OCI-LY1 (cell line): ENCODE measurements at regions not wholly inside any gene's neighbourhood (a gene's known extent, or its start where the extent isn't known, plus 50 kb on each side); places are given as distances from the start of the nearest gene placed in this dataset.

Experiments
- CTCF ChIP-seq: fragments of 200-600 bp; sonication (generic), shearing (Covaris generic); IDR thresholded peaks from 2 replicates; pipeline ENCODE4 v1.5.1; 2017; ENCODE audit warnings: mild to moderate bottlenecking, antibody characterized with exemption, low read length, moderate library complexity, mixed read lengths
- EZH2 ChIP-seq: fragments of 200-600 bp; sonication (generic), shearing (Covaris generic); IDR thresholded peaks from 2 replicates; pipeline ENCODE4 v1.8.0; 2017; ENCODE audit warnings: borderline replicate concordance, mixed run types, mild to moderate bottlenecking, antibody characterized with exemption, low read length, moderate library complexity, mixed read lengths

DNA sequence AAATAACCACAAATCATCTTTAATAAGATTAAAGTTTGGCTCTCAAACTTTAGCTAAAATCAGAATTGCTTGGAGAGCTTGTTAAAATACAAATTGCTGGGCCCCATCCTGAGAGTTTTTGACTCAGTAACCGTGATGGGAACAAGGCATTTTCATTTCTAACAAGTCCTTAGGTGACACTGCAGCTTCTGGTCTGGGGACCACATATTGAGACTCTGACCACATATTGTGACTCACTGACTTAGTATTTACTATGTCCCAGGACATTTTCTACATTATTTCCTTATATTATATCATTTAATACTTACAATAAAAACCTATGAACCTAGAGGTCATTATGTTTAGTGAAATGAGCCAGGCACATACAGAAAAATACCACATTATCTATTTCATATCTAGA lies 164.5 kb downstream of the ZMAT3 start:
- TF ChIP-seq CTCF, result no peak
- TF ChIP-seq EZH2, result no peak
